Stomach (tissue), 8 donors: ENCODE measurements at regions not wholly inside any gene's neighbourhood (a gene's known extent, or its start where the extent isn't known, plus 50 kb on each side); places are given as distances from the start of the nearest gene placed in this dataset.
A peak's percentile ranks its signal among the peaks of the same experiment; 100 is the strongest.

Experiments
- DNase-seq, 2 donors: peaks; one replicate each; pipeline versions ENCODE4 v3.0.0 to v3.0.0-alpha.2; 2013 to 2019
- H3K27ac ChIP-seq, 5 donors: fragments of 200-600 bp in 4 of 5; sonication (generic) in 4 of 5; one replicate each; pipeline ENCODE4 v1.5.1; 2013 to 2019; ENCODE audit warnings: mild to moderate bottlenecking in 1 of 5, moderate library complexity in 1 of 5
- H3K27me3 ChIP-seq, 3 donors: fragments of 200-600 bp; sonication (generic); one replicate each; pipeline ENCODE4 v1.5.1; 2017 to 2019; ENCODE audit warnings: mixed run types in 1 of 3
- H3K36me3 ChIP-seq, 4 donors: fragments of 200-600 bp; sonication (generic); 1 replicate in 3 of 4; 2 replicates in 1 of 4; pipeline ENCODE4 v1.5.1; 2016 to 2019
- H3K4me1 ChIP-seq, 4 donors: fragments of 200-600 bp; sonication (generic); one replicate each; pipeline ENCODE4 v1.5.1; 2016 to 2019
- H3K4me3 ChIP-seq, 4 donors: fragments of 200-600 bp; sonication (generic) in 3 of 4; one replicate each; pipeline ENCODE4 v1.5.1; 2016 to 2019; ENCODE audit warnings: mild to moderate bottlenecking in 1 of 4
- H3K9me3 ChIP-seq, 4 donors: fragments of 200-600 bp; sonication (generic); one replicate each; pipeline ENCODE4 v1.5.1; 2016 to 2019
- EP300 ChIP-seq: sonication (generic); formaldehyde crosslinking; IDR thresholded peaks from one replicate; pipeline ENCODE4 v1.6.1; 2017; ENCODE audit warnings: antibody characterized with exemption
- POLR2A ChIP-seq, 4 donors: fragments of 450-650 bp; IDR thresholded peaks; one replicate each; pipeline ENCODE4 v1.6.1; 2016; ENCODE audit warnings: antibody characterized with exemption in 4 of 4, control low read depth in 2 of 4, mild to moderate bottlenecking in 1 of 4, moderate library complexity in 1 of 4
- POLR2AphosphoS5 ChIP-seq, 3 donors: sonication (generic); formaldehyde crosslinking; IDR thresholded peaks; one replicate each; pipeline ENCODE4 v1.6.1; 2016; ENCODE audit warnings: antibody characterized with exemption in 3 of 3
- WGBS, 5 donors: extraction: QIAGEN DNeasy Blood & Tissue Kit in 3 of 5; methylation state at CpG; one replicate each; pipeline versions ENCODE4 v1.1.5 to v1.1.7; 2013 to 2018; 5-methylcytosine and 5-hydroxymethylcytosine counted together
- intact Hi-C: fragments of 100-400 bp; cut with DNase I; formaldehyde crosslinking; loops from one replicate; pipeline ENCODE4 v1.15.1; 2023; ENCODE audit warnings: low total_unique reads
- TF ChIP-seq, protein P1 (sequence below), 7 experiments: fragments of 450-650 bp in 4 of 7; fragments of 200-600 bp in 3 of 7; sonication (generic) in 3 of 7; IDR thresholded peaks; one replicate each; pipeline ENCODE4 v1.5.1; 2016 to 2019; ENCODE audit warnings: antibody characterized with exemption in 7 of 7, control low read depth in 2 of 7, mild to moderate bottlenecking in 1 of 7
- donor health status: healthy with polysubstance abuse.
- donor health status: Bipolar disorder and iron deficiency.
- donor health status: healthy.

DNA sequence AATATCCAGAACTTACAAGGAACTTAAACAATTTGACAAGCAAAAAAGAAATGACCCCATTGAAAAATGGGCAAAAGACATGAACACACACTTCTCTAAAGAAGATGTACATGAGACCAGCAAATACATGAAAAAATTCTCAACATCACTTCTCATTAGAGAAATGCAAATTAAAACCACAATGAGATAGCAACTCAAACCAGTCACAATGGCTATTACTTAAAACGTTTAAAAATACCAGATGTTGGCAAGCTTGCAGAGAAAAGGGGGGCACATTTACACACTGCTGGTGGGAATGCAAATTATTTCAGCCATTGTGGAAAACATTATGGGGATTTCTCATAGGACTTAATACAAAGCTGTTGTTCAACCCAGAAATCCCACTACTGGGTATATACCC is 1634.0 kb downstream of the NCAM2 start:
- Histone ChIP-seq H3K4me3 (no peak overlapping the region), H3K27me3 (no peaks in the 10 kb centered on the region), H3K4me1 (no peaks in the 10 kb centered on the region), H3K9me3 (peaks cover 0 to 4% (median 0%) of the 10 kb centered on the region in 4 donors), H3K36me3 (no peaks in the 10 kb centered on the region), H3K27ac (no peak overlapping the region)
- TF ChIP-seq POLR2AphosphoS5 (IDR thresholded peaks at IDR 0.05) = no peak
- TF ChIP-seq EP300 = no peak
- TF ChIP-seq POLR2A (IDR thresholded peaks at IDR 0.05) = no peak
- TF ChIP-seq, protein P1, sequence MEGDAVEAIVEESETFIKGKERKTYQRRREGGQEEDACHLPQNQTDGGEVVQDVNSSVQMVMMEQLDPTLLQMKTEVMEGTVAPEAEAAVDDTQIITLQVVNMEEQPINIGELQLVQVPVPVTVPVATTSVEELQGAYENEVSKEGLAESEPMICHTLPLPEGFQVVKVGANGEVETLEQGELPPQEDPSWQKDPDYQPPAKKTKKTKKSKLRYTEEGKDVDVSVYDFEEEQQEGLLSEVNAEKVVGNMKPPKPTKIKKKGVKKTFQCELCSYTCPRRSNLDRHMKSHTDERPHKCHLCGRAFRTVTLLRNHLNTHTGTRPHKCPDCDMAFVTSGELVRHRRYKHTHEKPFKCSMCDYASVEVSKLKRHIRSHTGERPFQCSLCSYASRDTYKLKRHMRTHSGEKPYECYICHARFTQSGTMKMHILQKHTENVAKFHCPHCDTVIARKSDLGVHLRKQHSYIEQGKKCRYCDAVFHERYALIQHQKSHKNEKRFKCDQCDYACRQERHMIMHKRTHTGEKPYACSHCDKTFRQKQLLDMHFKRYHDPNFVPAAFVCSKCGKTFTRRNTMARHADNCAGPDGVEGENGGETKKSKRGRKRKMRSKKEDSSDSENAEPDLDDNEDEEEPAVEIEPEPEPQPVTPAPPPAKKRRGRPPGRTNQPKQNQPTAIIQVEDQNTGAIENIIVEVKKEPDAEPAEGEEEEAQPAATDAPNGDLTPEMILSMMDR (IDR thresholded peaks at IDR 0.05) = no peak
- DNase-seq = no peak
- intact Hi-C loops = no loop called here
- WGBS, 5 donors = 24 to 50% (median 48%) methylated on average over 1 of the region's 1 CpG

DNA sequence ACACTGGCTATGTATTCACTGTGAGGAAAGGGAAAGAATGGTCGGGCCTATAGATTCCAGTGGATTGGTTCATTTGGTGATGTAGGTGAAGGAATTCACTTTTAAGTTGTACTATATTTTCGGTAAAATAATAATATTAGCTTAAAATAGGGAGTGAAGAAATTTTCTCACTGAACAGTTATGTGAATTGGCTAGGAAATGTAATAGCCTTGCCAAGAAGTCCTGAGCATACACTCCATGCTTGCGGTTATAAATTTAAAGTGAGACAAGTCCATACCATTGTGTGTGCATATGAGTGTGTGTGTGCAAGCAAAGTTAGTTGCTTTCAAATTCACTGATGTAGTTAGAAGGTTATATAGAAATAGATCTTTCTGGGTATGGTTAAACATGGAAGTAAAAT is 1651.0 kb downstream of the NCAM2 start:
- no peak overlapping the region for H3K27ac ChIP-seq
- no peaks in the 10 kb centered on the region for H3K4me1 ChIP-seq
- 78 to 93% (median 82%) methylated on average over 3 of the region's 3 CpGs for WGBS, 5 donors
- H3K9me3 ChIP-seq = no peaks in the 10 kb centered on the region
- no peaks in the 10 kb centered on the region for H3K27me3 ChIP-seq
- intact Hi-C loops = no loop called here
- no peak overlapping the region for H3K4me3 ChIP-seq
- no peaks in the 10 kb centered on the region for H3K36me3 ChIP-seq
- DNase-seq = peak in 1 of 2 donors; percentile 14
- TF ChIP-seq EP300 (no peak), POLR2A (IDR thresholded peaks at IDR 0.05) (no peak), POLR2AphosphoS5 (IDR thresholded peaks at IDR 0.05) (no peak)
- TF ChIP-seq, protein P1 (IDR thresholded peaks at IDR 0.05) = no peak

GRCh38 chr21:22650226-22650625 is 1652.0 kb downstream of the NCAM2 start:
- H3K9me3 ChIP-seq = no peaks in the 10 kb centered on the region
- H3K27ac ChIP-seq = no peak overlapping the region
- no peaks in the 10 kb centered on the region for H3K4me1 ChIP-seq
- no peak for DNase-seq
- no peak overlapping the region for H3K4me3 ChIP-seq
- no peaks in the 10 kb centered on the region for H3K27me3 ChIP-seq
- TF ChIP-seq, protein P1 (IDR thresholded peaks at IDR 0.05) = no peak
- no peak for TF ChIP-seq EP300
- TF ChIP-seq POLR2AphosphoS5 (IDR thresholded peaks at IDR 0.05) = no peak
- no peak for TF ChIP-seq POLR2A (IDR thresholded peaks at IDR 0.05)
- H3K36me3 ChIP-seq = no peaks in the 10 kb centered on the region
- WGBS, 5 donors = 36 to 77% (median 73%) methylated on average over 1 of the region's 1 CpG
- intact Hi-C loops = no loop called here

DNA sequence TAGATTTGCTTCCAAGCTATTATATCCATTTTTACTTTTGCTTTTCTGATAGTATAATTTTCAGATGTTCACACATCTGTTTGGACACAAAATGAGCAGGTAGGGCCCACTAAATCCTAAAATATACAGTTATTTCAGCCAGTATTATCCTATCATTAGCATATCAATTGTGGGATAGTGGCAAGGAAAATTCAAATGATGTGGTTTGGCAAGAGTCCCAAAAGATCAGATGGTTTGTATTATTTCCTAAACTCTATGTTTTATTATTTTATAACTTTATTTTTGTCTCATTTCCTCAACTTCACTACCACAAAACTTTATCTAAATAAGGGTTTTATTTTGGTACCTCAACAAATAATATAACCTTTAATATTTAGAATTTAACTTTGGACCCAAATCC is 1659.6 kb downstream of the NCAM2 start:
- H3K27me3 ChIP-seq = no peaks in the 10 kb centered on the region
- no peak overlapping the region for H3K4me3 ChIP-seq
- no peak for DNase-seq
- no peaks in the 10 kb centered on the region for H3K4me1 ChIP-seq
- H3K36me3 ChIP-seq = no peaks in the 10 kb centered on the region
- peaks cover 0 to 6% (median 0%) of the 10 kb centered on the region in 4 donors for H3K9me3 ChIP-seq
- TF ChIP-seq POLR2AphosphoS5 (IDR thresholded peaks at IDR 0.05) (no peak), EP300 (no peak), POLR2A (IDR thresholded peaks at IDR 0.05) (no peak)
- TF ChIP-seq, protein P1 (IDR thresholded peaks at IDR 0.05) = no peak
- no peak overlapping the region for H3K27ac ChIP-seq
- intact Hi-C loops = no loop called here
